ENCODE measurements at regions not wholly inside any gene's neighbourhood (a gene's known extent, or its start where the extent isn't known, plus 50 kb on each side); places are given as distances from the start of the nearest gene placed in this dataset.
A peak's percentile ranks its signal among the peaks of the same experiment; 100 is the strongest.
"Not testable (repeated sequence)": the region's sequence is repeated elsewhere in the genome, so short reads cannot be mapped to it uniquely, and the experiment has no call there.

DNA sequence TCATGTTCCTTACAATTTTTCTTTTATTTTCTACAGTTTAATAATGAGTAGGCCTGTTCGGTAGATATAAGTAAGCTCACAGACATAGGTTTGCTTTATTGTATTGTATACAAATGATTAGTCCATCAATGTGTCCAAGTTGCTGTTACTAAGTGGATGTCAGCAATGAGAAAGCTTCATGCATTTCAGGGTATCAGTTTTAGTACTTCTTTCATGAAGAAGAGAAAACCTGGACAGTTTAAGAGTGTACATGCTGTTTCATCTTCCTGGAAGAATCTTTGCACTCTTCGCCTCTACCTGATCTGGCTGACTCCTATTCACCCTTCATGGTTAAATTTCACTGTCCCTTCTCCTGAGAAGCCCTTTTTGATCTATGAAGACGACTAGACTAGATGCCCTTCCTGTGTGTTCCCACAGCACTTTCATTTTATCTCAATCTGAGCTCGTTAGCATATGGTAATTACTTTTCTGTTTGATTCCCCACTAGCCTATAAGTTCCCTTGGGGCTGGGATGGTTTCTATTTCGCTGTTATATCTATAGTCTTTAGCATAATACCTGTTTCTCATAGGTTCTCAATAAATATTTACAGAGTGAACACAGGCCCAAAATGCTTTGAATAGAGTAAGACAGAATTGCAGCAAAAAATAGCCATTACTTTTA, 70.7 kb downstream of the CETN3 start:
- DNase-seq (ENCODE audit: low spot score): no peak

DNA sequence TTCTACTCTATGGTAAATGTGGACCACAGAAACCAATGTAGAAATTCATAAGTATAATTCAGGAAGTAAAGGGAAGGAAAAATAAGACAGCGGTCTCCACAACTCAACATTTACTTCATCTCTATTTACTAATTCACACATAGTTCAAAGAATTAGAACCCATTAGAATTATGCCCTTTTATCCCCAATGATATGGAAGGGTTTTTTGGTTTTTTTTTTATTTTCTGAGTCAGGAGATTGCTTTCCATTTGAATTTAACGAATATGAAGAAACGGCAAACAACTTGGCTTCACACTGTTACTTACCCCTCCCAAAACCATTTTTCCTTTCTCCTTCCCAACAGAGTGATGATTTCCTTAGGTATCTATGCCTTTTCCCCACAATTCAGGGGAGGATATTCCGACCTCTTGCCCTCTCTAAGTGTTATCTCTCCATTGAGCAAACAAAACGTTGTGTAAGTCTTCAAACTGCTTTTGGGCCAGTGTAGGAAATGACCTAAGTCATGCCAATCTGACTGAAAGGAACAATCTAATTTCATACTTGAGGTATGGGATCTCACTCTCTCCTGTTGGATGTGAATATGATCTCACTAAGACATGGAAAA, 72.0 kb downstream of the CETN3 start:
- peak; percentile 13 for DNase-seq (ENCODE audit: low spot score)

DNA sequence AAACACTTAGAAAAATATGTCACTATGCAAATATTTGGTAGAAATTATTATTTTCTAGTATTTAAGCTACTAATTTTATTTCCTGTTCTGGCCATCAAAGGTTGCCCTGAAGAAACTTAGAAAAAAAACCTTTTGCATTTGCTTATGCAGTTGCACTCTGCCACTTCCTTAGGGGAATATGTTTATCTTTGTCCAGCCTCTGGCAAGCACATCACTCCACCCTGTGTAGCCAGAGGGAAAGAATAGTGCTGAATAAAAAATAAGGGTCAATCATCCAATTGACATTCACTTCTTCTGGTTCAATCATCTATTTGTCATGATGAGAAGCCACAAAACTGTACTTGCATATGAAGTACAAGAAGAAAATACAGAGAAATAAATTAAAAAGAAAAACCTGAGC, 72.8 kb downstream of the CETN3 start:
- DNase-seq (ENCODE audit: low spot score): no peak

DNA sequence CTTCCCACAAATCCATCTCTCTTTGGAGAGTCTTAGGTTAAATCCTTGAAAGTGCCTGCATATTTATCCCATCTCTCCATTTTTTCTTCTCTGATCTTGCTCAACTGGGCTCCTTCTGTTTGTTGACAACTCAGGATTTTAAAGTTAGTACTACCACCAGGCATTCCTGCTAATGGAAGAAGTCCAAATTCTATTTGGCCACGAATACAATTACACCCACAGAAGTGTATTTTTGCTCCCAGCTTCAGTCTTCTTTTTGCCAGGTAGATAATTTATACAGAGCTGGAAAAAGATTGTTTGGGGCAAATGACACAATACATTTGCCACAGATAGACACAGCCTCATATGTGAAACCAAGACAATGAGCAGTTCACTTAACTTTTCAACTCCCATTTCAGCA, 74.8 kb downstream of the CETN3 start:
- no peak for DNase-seq (ENCODE audit: low spot score)

DNA sequence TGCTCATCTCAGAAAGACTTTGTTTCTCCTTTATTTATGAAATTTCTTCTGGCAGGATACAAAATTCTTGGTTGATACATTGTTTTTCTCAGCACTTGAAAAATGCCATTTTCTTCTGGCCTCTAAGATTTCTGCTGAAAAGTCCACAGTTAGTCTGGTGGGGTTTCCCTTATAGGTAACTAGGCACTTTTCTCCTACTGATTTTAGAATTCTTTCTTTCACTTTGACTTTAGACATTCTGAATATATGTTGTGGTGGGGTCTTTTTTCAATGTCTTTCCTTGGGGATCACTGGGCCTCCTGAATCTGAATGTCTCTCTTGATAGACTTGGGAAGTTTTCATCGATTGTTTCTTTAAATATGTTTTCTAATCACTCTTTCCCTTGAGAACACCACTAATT, 79.6 kb downstream of the CETN3 start:
- no peak for DNase-seq (ENCODE audit: low spot score)

DNA sequence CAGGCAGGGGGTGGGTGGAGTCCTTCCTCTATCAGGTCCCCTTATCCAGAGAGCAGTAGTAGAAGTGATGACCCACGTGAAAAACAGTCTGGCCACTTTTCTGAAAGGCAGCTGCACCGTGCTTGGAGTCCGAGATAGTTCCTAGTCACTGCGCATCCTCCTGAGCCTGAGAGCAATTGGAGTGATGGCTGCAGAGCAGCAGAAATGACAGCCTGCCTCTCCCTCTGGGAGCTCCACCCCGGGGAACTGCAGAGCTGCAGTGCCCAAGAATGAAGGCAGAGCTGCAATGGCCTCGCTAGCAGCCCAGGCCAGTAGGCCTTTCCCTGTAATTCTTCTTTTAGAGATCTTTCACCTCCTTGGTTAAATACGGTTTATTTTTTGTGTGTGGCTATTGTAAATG, 82.6 kb downstream of the CETN3 start:
- no peak for DNase-seq (ENCODE audit: low spot score)

DNA sequence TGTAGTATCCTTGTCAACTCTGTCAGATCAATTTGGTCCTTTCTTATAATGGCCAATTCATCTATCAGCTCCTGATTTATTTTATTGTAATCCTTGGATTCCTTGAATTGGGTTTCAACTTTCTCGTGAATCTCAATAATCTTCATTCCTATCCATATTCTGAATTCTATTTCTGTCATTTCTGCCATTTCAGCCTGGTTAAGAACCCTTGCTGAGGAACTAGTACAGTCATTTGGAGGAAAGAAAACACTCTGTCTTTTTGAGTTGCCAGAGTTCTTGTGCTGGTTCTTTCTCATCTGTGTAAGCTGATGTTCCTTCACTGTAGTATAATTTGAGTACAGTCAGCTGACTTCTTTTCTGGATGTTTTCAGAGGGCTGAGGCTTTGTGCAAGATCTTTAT, 84.5 kb downstream of the CETN3 start:
- DNase-seq (ENCODE audit: low spot score): no peak

DNA sequence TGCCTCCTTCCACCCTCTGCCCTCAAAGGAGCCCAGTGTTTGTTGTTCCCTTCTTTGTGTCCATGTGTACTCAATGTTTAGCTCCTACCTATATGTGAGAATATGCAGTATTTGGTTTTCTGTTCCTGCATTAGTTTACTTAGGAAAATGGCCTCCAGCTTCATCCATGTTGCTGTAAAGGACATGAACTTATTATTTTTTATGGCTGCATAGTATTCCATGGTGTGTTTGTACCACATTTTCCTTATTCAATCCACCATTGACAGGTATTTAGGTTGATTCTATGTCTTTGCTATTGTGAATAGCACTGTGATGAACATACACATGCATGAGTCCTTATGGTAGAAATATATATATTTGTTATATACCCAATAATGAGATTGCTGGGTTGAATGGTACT, 89.2 kb downstream of the CETN3 start:
- DNase-seq (ENCODE audit: low spot score): not testable (repeated sequence)

DNA sequence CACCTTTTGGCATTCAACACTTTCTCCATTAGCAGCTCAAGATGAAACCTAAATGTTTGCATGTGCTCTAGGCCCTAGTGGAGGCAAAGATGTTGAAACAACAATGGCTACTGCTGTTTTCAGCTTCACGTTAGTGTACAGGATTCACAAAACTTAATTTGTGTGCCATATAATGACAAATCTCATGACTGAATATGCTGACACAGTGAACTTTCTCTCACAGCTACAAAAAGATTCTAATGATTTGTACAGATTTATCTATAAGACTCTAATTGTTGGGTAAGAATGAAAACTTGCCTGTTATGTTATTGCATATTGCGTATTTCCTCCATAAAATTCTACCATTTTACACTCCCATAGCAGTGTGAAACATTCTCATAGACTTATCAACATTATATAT, 97.5 kb downstream of the CETN3 start:
- DNase-seq (ENCODE audit: low spot score): no peak

DNA sequence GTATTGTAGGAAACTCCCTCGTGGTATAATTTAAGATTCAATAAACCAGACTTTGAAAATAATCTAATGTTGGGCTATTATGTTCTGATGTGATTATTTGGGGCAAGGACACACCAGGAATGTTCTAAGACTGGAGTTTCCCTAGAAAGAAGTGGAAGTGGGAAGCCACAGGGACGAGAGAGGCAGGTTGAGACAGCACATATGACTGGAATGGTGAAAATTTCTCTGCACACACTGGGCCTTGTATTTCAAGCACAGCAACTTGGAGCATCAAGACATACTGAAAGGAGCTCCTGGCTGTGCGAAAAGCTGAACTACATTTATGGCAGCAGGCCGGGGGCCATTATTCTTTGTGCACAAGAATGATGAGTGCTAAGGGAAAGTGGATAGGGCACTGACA, 98.2 kb downstream of the CETN3 start:
- DNase-seq (ENCODE audit: low spot score): no peak

DNA sequence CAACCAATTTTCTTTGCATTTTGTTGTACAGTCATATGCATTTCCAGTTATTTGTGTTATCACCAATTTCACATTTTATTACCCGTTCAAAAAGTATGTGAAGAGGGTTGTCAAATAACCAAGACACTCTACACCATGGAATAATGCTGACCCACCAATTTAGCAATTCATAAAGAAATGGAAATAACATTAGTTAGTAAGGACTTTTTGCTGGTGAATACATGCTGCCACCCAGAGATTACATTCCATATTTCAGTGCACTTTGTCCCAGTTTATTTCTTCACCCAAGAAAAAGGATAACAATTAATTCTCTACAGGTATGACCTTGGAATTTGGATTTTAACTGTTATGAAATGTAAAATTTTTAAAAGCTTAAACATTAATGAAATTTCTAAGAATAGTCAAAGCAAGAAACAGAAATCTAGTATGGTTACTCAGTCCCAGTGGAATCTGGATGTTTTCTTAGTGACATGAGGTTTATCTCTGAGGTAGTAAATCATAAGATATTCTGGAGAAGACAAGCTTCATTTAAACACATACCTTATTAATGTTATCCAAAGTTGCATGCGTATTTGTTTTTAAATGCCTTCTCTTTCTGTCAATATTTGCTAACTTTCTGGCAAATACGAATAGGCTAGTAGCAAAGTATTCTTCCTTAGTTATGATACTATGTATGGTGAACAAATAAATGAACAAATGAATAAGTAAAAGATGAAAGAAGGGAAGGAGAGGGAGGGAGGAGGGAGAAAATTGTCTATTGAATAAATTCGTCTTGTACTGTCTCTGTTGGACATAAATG, 100.6 kb downstream of the CETN3 start:
- DNase-seq (ENCODE audit: low spot score): no peak

DNA sequence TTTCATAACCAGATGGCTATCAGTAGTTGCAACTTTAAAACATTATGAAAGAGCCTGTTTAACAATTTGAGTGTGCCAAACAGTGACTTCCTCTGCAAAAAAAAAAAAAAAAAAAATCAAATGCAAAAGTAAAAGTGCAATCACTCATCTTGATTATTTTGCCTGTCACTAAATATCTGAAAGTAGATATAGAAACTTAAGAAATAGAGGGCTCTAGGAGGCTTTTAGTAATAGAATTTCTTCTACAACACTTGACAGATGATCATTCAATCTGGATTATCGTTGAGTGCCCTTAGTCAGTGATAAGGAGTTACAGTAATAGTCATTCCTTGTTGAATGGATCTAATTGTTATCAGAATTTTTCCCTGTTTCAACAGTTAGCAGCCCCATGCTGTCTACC, 101.8 kb downstream of the CETN3 start:
- DNase-seq (ENCODE audit: low spot score): no peak

DNA sequence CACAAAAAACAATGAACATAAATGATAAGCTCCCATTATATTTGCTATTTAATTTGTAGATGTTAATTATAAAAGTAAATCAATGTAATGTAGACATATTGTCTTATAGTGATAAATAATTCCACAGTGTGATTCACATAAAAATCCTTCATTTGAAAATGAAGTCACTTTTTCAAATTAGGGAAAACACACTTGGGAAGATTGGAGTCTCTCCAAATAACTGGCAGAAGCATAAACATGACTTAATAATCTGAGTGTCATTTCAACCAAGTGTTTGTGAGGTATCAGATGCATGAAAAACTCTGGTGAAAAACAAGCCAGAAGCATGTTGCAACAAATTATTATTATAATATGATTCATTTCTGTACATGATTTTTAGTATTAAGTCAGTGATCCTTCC, 102.2 kb downstream of the CETN3 start:
- no peak for DNase-seq (ENCODE audit: low spot score)

DNA sequence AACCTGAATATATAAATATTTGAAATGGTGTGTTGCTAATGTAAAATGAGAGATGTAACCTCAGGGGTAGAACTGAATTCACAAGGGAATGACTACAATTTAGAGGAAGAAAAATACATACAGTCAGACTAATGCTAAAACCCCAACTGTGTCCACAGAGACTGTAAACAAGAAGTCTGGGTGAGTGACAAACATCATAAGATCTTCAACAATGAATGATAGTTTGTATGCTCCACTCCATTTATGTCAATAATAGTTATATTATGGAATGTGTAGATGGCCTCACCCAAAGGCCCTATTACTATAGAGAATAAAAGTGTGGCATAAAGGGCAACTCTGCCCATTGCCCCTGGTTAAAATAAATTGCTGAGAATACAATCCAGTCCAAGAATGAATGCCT, 102.9 kb downstream of the CETN3 start:
- DNase-seq (ENCODE audit: low spot score): no peak

DNA sequence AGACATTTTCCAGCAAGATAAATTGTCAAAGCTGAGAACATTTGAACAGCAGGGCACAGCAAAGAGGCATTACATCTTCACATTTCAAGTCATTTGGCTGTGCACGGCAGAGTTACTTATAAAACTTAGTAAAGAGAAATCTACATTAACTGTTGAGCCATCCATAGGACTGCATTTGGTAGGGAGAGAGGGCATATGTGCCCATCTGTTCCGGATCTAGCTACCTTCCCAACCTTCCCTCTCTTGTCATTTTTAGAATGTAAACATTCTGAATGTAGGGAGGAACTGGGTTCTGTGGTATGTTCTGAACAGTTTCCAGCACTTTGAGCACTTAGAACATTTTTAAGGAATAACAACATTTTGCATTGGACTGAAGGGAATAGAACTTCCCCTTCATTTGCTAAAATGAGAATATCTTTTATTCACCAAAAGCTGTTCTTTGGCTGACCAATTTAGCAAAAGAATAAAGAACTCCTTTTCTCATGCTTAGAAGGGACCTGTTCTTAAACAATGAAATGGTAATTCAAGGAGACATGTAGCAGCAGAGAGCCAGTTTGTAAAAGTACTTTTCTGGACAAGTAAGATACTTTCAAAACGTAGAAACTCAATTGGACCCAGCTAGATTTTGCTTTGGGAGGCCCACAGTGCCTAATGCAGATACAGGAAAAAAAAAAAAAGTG, 104.4 kb downstream of the CETN3 start:
- DNase-seq (ENCODE audit: low spot score): no peak

DNA sequence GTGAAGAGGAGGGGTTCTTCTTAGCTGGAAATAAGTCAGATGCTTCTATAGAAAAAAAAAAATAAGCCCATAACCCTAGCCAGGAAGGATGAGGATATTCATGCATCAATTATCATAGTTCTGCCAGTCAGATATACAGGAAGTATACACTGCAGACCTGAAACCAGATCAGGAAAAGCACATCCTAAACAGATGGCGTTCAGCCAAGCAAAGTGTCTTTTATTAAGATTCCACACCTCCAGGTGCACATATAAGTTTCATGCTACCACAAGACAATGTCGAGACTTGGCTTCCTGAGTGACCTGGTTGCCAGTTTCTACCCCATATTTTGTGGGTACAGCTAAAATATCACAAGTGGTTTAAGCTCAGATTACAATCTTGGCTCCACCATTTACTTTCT, 108.3 kb downstream of the CETN3 start:
- no peak for DNase-seq (ENCODE audit: low spot score)

DNA sequence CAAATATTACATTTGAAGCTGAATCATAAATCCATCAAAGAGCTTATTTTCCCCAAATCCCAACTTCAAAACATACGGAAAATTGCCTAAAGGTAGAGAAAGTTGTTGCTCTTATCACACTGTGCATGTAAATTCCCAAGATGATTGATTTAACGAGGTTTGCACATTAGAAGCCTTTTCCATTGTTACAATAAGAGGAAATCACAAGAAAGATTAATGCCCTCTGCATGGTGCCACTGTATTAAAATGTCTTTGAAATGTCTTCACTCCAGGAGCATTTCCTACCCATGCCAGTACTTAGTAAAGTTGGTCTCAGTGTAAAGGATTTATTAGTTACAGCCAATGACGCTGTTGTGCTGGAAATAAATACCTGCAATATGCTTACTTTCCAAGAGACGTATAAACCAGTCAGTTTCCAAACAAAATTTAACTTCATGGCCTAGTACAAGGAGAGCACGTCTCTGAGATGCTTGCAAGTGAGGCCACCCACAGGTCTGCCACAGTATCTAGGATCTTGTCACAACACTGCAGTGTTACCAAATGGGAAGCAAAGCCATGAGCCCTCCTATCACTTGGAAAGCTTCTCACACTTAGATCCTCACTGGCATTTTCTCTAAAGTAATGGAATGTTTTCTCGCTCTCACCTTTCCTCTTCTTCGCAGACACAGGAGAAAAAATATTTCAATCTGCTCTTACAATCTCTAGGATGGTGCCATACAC, 112.4 kb downstream of the CETN3 start:
- no peak for DNase-seq (ENCODE audit: low spot score)

DNA sequence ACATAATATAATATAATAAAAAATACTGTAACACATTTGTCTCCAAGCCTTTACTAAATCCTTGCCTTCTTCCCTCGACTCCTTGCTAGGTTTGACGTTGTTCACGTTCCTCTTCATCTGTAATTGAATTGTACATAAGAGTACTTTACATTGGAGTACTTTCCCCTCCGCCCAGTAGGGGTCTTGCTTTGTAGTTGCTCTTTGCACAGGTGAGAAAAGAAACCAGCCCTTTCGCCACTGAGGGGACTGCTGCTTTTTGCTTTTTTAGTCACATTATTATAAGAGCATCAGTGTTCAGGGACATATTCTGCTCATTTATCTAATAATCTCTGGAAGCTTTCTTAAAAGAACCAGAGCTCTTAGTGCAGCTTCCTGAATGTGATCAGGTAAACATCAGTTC, 115.0 kb downstream of the CETN3 start:
- no peak for DNase-seq (ENCODE audit: low spot score)

DNA sequence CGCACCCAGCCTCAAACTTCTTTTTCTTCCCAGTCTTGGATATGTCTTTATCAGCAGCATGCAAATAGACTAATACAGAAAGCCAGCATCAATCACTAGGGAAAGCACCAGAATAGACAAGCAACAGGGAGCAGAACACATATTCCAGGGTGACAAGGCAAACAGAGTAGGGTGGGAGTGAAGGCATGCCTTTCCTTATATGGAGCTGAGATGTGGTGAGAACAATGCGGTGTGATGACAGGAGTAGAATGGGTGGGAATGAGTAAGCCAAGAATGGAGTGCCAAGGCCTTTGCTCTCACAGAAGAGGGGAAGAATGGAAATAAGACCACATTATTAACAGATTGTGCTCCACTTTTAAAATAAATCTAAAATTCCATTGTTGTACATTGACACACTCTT, 115.6 kb downstream of the CETN3 start:
- no peak for DNase-seq (ENCODE audit: low spot score)

DNA sequence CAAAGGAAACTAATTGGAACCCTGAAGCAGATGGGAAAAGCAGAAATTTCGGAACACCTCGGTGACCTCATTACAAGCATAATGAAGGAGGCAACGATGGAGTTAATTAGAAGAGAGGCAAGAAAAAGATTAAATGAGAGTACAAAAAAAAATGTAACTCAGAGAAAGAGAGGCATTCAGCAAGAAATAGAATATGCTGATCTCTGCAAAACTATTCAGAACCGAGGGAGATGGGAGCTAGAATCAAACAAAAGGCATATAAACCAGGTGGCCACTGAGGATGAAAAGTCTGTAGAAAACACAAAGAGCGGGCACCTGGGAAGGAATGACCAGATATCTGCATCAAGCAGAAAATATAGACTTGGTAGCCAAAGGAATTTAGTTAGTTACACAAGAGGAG, 118.9 kb downstream of the CETN3 start:
- DNase-seq (ENCODE audit: low spot score): no peak

DNA sequence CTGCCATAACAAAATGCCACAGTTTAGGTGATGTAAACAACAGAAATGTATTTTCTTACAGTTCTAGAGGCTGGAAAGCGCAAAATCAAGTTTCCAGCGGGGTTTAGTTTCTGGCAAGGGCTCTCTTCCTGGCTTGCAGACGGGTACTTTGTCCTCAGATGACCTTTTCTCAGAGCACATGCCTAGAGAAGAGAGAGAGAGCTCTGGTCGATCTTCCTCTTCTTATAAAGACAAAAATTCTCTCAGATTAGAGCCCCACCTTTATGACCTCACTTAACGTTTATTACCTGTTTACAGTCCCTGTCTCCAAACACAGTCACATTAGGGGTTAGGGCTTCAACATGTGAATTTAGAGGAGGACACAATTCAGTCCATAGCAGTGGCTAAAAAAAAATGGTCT, 119.7 kb downstream of the CETN3 start:
- DNase-seq (ENCODE audit: low spot score): no peak

DNA sequence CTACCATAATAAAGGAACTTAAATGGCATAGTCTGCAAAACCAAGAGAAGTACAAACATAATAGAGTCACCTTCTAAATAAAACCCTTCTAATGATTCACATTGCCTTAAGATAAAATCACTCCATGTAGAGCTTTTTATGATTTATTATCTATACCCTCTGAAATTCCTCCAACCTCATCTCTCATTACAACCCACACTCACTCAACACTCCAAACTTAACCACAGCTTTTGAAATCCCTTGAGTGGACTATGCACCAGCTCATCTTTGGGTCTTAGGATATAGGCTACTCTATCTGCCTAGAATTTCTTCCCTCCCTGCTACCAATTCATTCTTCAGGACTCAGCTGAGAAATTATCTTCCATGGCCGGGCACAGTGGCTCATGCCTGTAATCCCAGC, 122.5 kb downstream of the CETN3 start:
- DNase-seq (ENCODE audit: low spot score): no peak

Measured in HuH-7 (cell line).